ENCODE measurements at regions not wholly inside any gene's neighbourhood (a gene's known extent, or its start where the extent isn't known, plus 50 kb on each side); places are given as distances from the start of the nearest gene placed in this dataset.

- TF ChIP-seq POLR2A (IDR thresholded peaks at IDR 0.05) (no peak), EP300 (IDR thresholded peaks at IDR 0.05) (no peak)
- TF ChIP-seq, protein P1, sequence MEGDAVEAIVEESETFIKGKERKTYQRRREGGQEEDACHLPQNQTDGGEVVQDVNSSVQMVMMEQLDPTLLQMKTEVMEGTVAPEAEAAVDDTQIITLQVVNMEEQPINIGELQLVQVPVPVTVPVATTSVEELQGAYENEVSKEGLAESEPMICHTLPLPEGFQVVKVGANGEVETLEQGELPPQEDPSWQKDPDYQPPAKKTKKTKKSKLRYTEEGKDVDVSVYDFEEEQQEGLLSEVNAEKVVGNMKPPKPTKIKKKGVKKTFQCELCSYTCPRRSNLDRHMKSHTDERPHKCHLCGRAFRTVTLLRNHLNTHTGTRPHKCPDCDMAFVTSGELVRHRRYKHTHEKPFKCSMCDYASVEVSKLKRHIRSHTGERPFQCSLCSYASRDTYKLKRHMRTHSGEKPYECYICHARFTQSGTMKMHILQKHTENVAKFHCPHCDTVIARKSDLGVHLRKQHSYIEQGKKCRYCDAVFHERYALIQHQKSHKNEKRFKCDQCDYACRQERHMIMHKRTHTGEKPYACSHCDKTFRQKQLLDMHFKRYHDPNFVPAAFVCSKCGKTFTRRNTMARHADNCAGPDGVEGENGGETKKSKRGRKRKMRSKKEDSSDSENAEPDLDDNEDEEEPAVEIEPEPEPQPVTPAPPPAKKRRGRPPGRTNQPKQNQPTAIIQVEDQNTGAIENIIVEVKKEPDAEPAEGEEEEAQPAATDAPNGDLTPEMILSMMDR (IDR thresholded peaks at IDR 0.05): no peak
- Histone ChIP-seq H3K27ac (no peak overlapping the region), H3K4me3 (no peak overlapping the region), H3K9me3 (peaks cover 0 to 3% (median 0%) of the 10 kb centered on the region in 4 donors), H3K4me1 (no peaks in the 10 kb centered on the region), H3K36me3 (no peaks in the 10 kb centered on the region), H3K27me3 (no peaks in the 10 kb centered on the region)
- WGBS, 2 donors: 83% methylated on average over 27 of the region's 27 CpGs
- no peak for DNase-seq (ENCODE audit: low spot score in 2 of 2)
These were observed 202.3 kb upstream of the IRX1 start for GRCh38 chr5:3393122-3393919.

DNA sequence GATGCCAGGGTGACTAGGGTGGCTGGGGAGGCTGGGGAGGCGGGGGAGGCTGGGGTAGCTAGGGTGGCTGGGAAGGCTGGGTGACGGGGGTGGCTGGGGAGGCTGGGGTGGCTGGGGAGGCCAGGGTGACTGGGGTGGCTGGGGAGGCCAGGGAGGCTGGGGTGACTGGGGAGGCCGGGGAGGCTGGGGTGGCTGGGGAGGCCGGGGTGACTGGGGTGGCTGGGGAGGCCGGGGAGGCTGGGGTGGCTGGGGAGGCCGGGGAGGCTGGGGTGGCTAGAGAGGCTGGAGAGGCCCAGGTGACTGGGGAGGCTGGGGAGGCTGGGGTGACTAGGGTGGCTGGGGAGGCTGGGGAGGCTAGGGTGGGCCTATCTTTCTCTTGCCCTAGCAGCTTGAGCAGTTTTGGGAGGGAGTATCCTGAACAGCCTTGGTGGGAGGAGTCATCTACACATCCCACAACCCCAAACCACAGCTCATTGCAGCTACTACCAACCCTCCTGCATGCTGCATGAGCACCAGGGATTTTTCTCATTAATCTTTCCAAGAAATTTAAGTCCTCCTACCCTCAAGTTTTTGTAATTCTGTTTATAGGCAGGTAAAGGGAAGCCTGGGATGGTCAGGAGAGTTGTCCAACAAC lies 203.2 kb upstream of the IRX1 start:
- TF ChIP-seq POLR2A (IDR thresholded peaks at IDR 0.05): no peak
- no peak for TF ChIP-seq EP300 (IDR thresholded peaks at IDR 0.05)
- TF ChIP-seq, protein P1 (IDR thresholded peaks at IDR 0.05): no peak

DNA sequence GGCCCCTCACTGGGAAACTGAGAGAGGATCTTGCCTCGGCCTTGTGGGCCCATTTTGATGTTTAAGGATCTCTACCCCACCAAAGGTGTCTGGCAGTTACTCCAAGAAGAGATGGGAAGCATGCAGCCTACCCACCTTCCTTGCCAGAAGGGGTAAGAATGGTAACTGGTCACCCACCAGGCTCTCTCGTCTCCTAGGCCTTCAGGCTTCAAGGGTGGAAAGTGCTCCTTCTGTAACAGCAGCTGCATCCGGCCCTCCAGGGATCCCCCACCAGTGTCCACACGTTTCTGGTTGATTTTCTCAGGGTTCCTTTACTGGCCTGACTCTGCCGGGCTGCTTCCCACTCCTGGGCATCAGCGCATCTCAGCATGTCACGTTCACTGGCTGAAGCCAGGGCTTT lies 204.4 kb upstream of the IRX1 start:
- no peak for DNase-seq (ENCODE audit: low spot score in 2 of 2)
- Histone ChIP-seq H3K36me3 (no peaks in the 10 kb centered on the region), H3K4me1 (no peaks in the 10 kb centered on the region), H3K27me3 (no peaks in the 10 kb centered on the region), H3K27ac (no peak overlapping the region), H3K4me3 (no peak overlapping the region), H3K9me3 (no peaks in the 10 kb centered on the region)
- WGBS, 2 donors: 82 to 83% methylated on average over 7 of the region's 7 CpGs
- TF ChIP-seq EP300 (IDR thresholded peaks at IDR 0.05): no peak
- TF ChIP-seq, protein P1 (IDR thresholded peaks at IDR 0.05): no peak
- TF ChIP-seq POLR2A (IDR thresholded peaks at IDR 0.05): no peak

More for the DNA sequence above, 203.2 kb upstream of the IRX1 start:
- Histone ChIP-seq H3K27me3 (no peaks in the 10 kb centered on the region), H3K9me3 (no peaks in the 10 kb centered on the region), H3K4me1 (no peaks in the 10 kb centered on the region), H3K27ac (no peak overlapping the region), H3K4me3 (no peak overlapping the region), H3K36me3 (no peaks in the 10 kb centered on the region)
- WGBS, 2 donors: 65 to 77% methylated on average over 4 to 5 of the region's 6 CpGs
- DNase-seq (ENCODE audit: low spot score in 2 of 2): no peak

DNA sequence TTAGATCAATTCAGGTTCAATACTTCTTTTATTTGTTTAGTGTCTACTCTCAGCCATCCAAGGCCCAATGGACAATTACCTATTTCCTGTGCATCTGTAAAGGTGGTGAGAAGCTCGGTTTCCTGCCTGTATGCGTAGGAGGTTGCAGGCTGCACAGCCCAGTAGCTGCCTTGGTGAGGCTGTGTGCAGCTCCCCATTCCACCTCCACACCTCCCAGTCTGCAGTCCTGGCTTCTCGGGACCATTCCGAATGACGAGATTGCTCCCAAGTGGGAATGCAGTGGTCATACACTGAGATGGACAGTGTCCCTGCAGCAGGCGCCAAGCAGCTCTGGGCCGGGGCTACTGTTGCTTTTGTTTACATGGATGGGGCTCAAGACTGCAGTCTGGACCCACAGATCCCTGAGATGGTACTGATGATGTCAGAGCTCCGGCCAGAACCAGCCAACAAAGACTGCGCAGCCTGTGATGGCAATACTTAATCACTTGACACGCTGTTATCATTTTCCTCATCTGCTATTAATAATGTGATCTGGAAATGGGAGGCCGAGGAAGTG lies 206.1 kb upstream of the IRX1 start:
- TF ChIP-seq, protein P1 (IDR thresholded peaks at IDR 0.05): no peak
- TF ChIP-seq POLR2A (IDR thresholded peaks at IDR 0.05) (no peak), EP300 (IDR thresholded peaks at IDR 0.05) (no peak)
- no peak for DNase-seq (ENCODE audit: low spot score in 2 of 2)
- Histone ChIP-seq H3K36me3 (no peaks in the 10 kb centered on the region), H3K9me3 (no peaks in the 10 kb centered on the region), H3K4me1 (no peaks in the 10 kb centered on the region), H3K4me3 (no peak overlapping the region), H3K27ac (no peak overlapping the region), H3K27me3 (no peaks in the 10 kb centered on the region)
- WGBS, 2 donors: 66 to 75% methylated on average over 6 to 11 of the region's 11 CpGs

GRCh38 chr5:3386637-3387036 lies 209.0 kb upstream of the IRX1 start:
- no peak overlapping the region for H3K27ac ChIP-seq
- H3K27me3 ChIP-seq: no peaks in the 10 kb centered on the region
- H3K9me3 ChIP-seq: no peaks in the 10 kb centered on the region
- H3K4me3 ChIP-seq: no peak overlapping the region
- TF ChIP-seq, protein P1 (IDR thresholded peaks at IDR 0.05): no peak
- TF ChIP-seq EP300 (IDR thresholded peaks at IDR 0.05): no peak
- TF ChIP-seq POLR2A (IDR thresholded peaks at IDR 0.05): no peak
- H3K4me1 ChIP-seq: no peaks in the 10 kb centered on the region
- WGBS, 2 donors: 74 to 82% methylated on average over 17 of the region's 17 CpGs
- H3K36me3 ChIP-seq: no peaks in the 10 kb centered on the region
- DNase-seq (ENCODE audit: low spot score in 2 of 2): no peak

Measured in tibial nerve (tissue), 4 donors.